Daoy (cell line): ENCODE measurements at regions not wholly inside any gene's neighbourhood (a gene's known extent, or its start where the extent isn't known, plus 50 kb on each side); places are given as distances from the start of the nearest gene placed in this dataset.
"Not testable (repeated sequence)": the region's sequence is repeated elsewhere in the genome, so short reads cannot be mapped to it uniquely, and the experiment has no call there.

Source experiments
- DNase-seq: peaks from one replicate; pipeline ENCODE4 v3.0.0-alpha.2; 2015; ENCODE audit warnings: low read depth

- no peak for DNase-seq
Observed at GRCh38 chr2:223180463-223180862, 128.5 kb downstream of the KCNE4 start.

- no peak for DNase-seq
Observed at GRCh38 chr2:223181561-223181960, 129.6 kb downstream of the KCNE4 start.

GRCh38 chr2:223182356-223182755 lies 130.4 kb downstream of the KCNE4 start:
- no peak for DNase-seq

- no peak for DNase-seq
Observed at GRCh38 chr2:223185638-223186037, 133.6 kb downstream of the KCNE4 start.

- no peak for DNase-seq
Observed at GRCh38 chr2:223187256-223187655, 135.3 kb downstream of the KCNE4 start.

GRCh38 chr2:223190561-223191206 lies 138.7 kb downstream of the KCNE4 start:
- DNase-seq: not testable (repeated sequence)

- no peak for DNase-seq
Observed at GRCh38 chr2:223196331-223196730, 144.3 kb downstream of the KCNE4 start.

GRCh38 chr2:223197046-223197445 lies 145.1 kb downstream of the KCNE4 start:
- no peak for DNase-seq

GRCh38 chr2:223199531-223200515 lies 147.8 kb downstream of the KCNE4 start:
- no peak for DNase-seq

- DNase-seq: peak; percentile 31
Observed at GRCh38 chr2:223203971-223204929, 152.3 kb downstream of the KCNE4 start.

GRCh38 chr2:223210489-223210888 lies 158.5 kb downstream of the KCNE4 start:
- DNase-seq: no peak

GRCh38 chr2:223214394-223215253 lies 162.6 kb downstream of the KCNE4 start:
- no peak for DNase-seq

GRCh38 chr2:223215254-223215516 lies 163.2 kb downstream of the KCNE4 start:
- DNase-seq: no peak

GRCh38 chr2:223217373-223217772 lies 165.4 kb downstream of the KCNE4 start:
- DNase-seq: peak; percentile 20

GRCh38 chr2:223218587-223219178 lies 166.7 kb downstream of the KCNE4 start:
- DNase-seq: no peak

- DNase-seq: no peak
Observed at GRCh38 chr2:223219872-223220657, 168.1 kb downstream of the KCNE4 start.

GRCh38 chr2:223220658-223220925 lies 168.6 kb downstream of the KCNE4 start:
- no peak for DNase-seq

GRCh38 chr2:223221139-223221835 lies 169.3 kb downstream of the KCNE4 start:
- DNase-seq: no peak

GRCh38 chr2:223222397-223222796 lies 170.4 kb downstream of the KCNE4 start:
- peak; percentile 51 for DNase-seq

GRCh38 chr2:223223156-223223555 lies 171.2 kb downstream of the KCNE4 start:
- no peak for DNase-seq
